Neural progenitor cell (in vitro differentiated cells): ENCODE measurements at regions not wholly inside any gene's neighbourhood (a gene's known extent, or its start where the extent isn't known, plus 50 kb on each side); places are given as distances from the start of the nearest gene placed in this dataset.

Experiments used
- DNase-seq: peaks from one replicate; pipeline ENCODE4 v3.0.0-alpha.2; 2016; ENCODE audit warnings: low spot score
- H2AFZ ChIP-seq: fragments of 200-600 bp; sonication (generic); replicated peaks from 2 replicates; pipeline ENCODE4 v1.6.1; 2016; ENCODE audit warnings: antibody characterized with exemption
- H3F3A ChIP-seq: fragments of 200-600 bp; sonication (generic); 2 replicates; pipeline ENCODE4 v1.6.1; 2016; ENCODE audit warnings: antibody characterized with exemption, low read depth
- H3K27ac ChIP-seq: fragments of 200-600 bp; sonication (generic); 2 replicates; pipeline ENCODE4 v1.5.1; 2016; ENCODE audit warnings: mild to moderate bottlenecking
- H3K27me3 ChIP-seq: fragments of 200-600 bp; sonication (generic); 2 replicates; pipeline ENCODE4 v1.6.1; 2016; ENCODE audit warnings: mild to moderate bottlenecking, moderate library complexity
- H3K36me3 ChIP-seq: fragments of 200-600 bp; sonication (generic); 2 replicates; pipeline ENCODE4 v1.5.1; 2016
- H3K4me1 ChIP-seq: fragments of 200-600 bp; sonication (generic); 2 replicates; pipeline ENCODE4 v1.6.1; 2016; ENCODE audit warnings: mixed run types
- H3K4me2 ChIP-seq: fragments of 200-600 bp; sonication (generic); 2 replicates; pipeline ENCODE4 v1.6.1; 2016
- H3K4me3 ChIP-seq: fragments of 200-600 bp; sonication (generic); 2 replicates; pipeline ENCODE4 v1.5.1; 2016
- H3K79me2 ChIP-seq: fragments of 200-600 bp; sonication (generic); 2 replicates; pipeline ENCODE4 v1.6.1; 2016; ENCODE audit warnings: low read depth
- H3K9ac ChIP-seq: fragments of 200-600 bp; sonication (generic); 2 replicates; pipeline ENCODE4 v1.6.1; 2016
- H3K9me3 ChIP-seq: fragments of 200-600 bp; sonication (generic); 2 replicates; pipeline ENCODE4 v1.5.1; 2016; ENCODE audit warnings: low read depth
- H4K20me1 ChIP-seq: fragments of 200-600 bp; sonication (generic); 2 replicates; pipeline ENCODE4 v1.6.1; 2016; ENCODE audit warnings: low read depth
- H3K27ac Mint-ChIP-seq: 3 replicates; pipeline ENCODE4 v1.8.0; 2021; ENCODE audit warnings: mixed read lengths
- H3K27me3 Mint-ChIP-seq: 2 replicates; pipeline ENCODE4 v1.8.0; 2022; ENCODE audit warnings: low read depth, mild to moderate bottlenecking, inconsistent platforms, moderate library complexity, mixed read lengths; ENCODE audit not compliant: insufficient read depth
- H3K36me3 Mint-ChIP-seq: 3 replicates; pipeline ENCODE4 v1.8.0; 2021; ENCODE audit warnings: mixed read lengths
- H3K4me1 Mint-ChIP-seq: 3 replicates; pipeline ENCODE4 v1.8.0; 2021; ENCODE audit warnings: mixed read lengths
- H3K4me3 Mint-ChIP-seq: 3 replicates; pipeline ENCODE4 v1.8.0; 2021; ENCODE audit warnings: mild to moderate bottlenecking, moderate library complexity, mixed read lengths
- H3K9me3 Mint-ChIP-seq: 3 replicates; pipeline ENCODE4 v1.8.0; 2020; ENCODE audit warnings: mixed read lengths
- CTCF ChIP-seq: fragments of 200-600 bp; sonication (generic); IDR thresholded peaks from 2 replicates; pipeline ENCODE4 v1.5.1; 2017; ENCODE audit warnings: antibody characterized with exemption, mild to moderate bottlenecking
- EZH2 ChIP-seq: fragments of 200-600 bp; sonication (generic); IDR thresholded peaks from 2 replicates; pipeline ENCODE4 v1.6.1; 2017; ENCODE audit warnings: antibody characterized with exemption, mild to moderate bottlenecking, moderate library complexity
- EZH2phosphoT487 ChIP-seq: fragments of 200-600 bp; sonication (generic); IDR thresholded peaks from 2 replicates; pipeline ENCODE4 v1.6.1; 2017; ENCODE audit warnings: antibody characterized with exemption

GRCh38 chr7:81562581-81562980 lies 207.3 kb downstream of the HGF start:
- H3K27me3 ChIP-seq, result no peaks in the 10 kb centered on the region
- H3K9me3 Mint-ChIP-seq, result no peaks in the 10 kb centered on the region
- DNase-seq, result peak; percentile 8
- no peak overlapping the region for H3K27ac ChIP-seq
- no peaks in the 10 kb centered on the region for H3K9me3 ChIP-seq
- H3K4me3 Mint-ChIP-seq, result no peak overlapping the region
- no peaks in the 10 kb centered on the region for H3K36me3 ChIP-seq
- no peak overlapping the region for H3K9ac ChIP-seq
- no peaks in the 10 kb centered on the region for H3K4me1 ChIP-seq
- H3K4me3 ChIP-seq, result no peak overlapping the region
- H4K20me1 ChIP-seq, result no peaks in the 10 kb centered on the region
- no peaks in the 10 kb centered on the region for H3K79me2 ChIP-seq
- no peaks in the 10 kb centered on the region for H3K27me3 Mint-ChIP-seq
- H3K27ac Mint-ChIP-seq, result peak overlapping the region; percentile 55
- no peaks in the 10 kb centered on the region for H3K36me3 Mint-ChIP-seq
- TF ChIP-seq CTCF (no peak), EZH2phosphoT487 (no peak), EZH2 (no peak)
- peak overlapping the region; percentile 60 for H2AFZ ChIP-seq
- no peaks in the 10 kb centered on the region for H3F3A ChIP-seq
- peaks cover 6% of the 10 kb centered on the region for H3K4me1 Mint-ChIP-seq
- H3K4me2 ChIP-seq, result no peak overlapping the region

GRCh38 chr7:81560708-81561107 lies 209.1 kb downstream of the HGF start:
- no peak overlapping the region for H3K4me3 ChIP-seq
- H2AFZ ChIP-seq, result no peak overlapping the region
- H3K27ac ChIP-seq, result no peak overlapping the region
- H3K9me3 Mint-ChIP-seq, result no peaks in the 10 kb centered on the region
- no peak overlapping the region for H3K9ac ChIP-seq
- no peaks in the 10 kb centered on the region for H3K4me1 ChIP-seq
- no peaks in the 10 kb centered on the region for H3K9me3 ChIP-seq
- no peaks in the 10 kb centered on the region for H3K36me3 ChIP-seq
- TF ChIP-seq CTCF (no peak), EZH2 (no peak), EZH2phosphoT487 (no peak)
- H3K27ac Mint-ChIP-seq, result no peak overlapping the region
- no peaks in the 10 kb centered on the region for H3K27me3 Mint-ChIP-seq
- H3K4me1 Mint-ChIP-seq, result peaks cover 6% of the 10 kb centered on the region
- no peak for DNase-seq
- no peaks in the 10 kb centered on the region for H3F3A ChIP-seq
- no peaks in the 10 kb centered on the region for H3K79me2 ChIP-seq
- H3K4me3 Mint-ChIP-seq, result no peak overlapping the region
- H3K27me3 ChIP-seq, result no peaks in the 10 kb centered on the region
- no peaks in the 10 kb centered on the region for H3K36me3 Mint-ChIP-seq
- no peak overlapping the region for H3K4me2 ChIP-seq
- no peaks in the 10 kb centered on the region for H4K20me1 ChIP-seq

- Mint-ChIP-seq H3K9me3 (peaks cover 6% of the 10 kb centered on the region), H3K36me3 (no peaks in the 10 kb centered on the region), H3K4me3 (no peak overlapping the region), H3K27ac (no peak overlapping the region), H3K4me1 (no peaks in the 10 kb centered on the region), H3K27me3 (no peaks in the 10 kb centered on the region)
- DNase-seq, result no peak
- H3K79me2 ChIP-seq, result no peaks in the 10 kb centered on the region
- H3K27me3 ChIP-seq, result no peaks in the 10 kb centered on the region
- H4K20me1 ChIP-seq, result no peaks in the 10 kb centered on the region
- no peaks in the 10 kb centered on the region for H3F3A ChIP-seq
- no peak for TF ChIP-seq EZH2
- TF ChIP-seq EZH2phosphoT487, result no peak
- TF ChIP-seq CTCF, result no peak
- no peaks in the 10 kb centered on the region for H3K4me1 ChIP-seq
- H3K9ac ChIP-seq, result no peak overlapping the region
- H3K36me3 ChIP-seq, result no peaks in the 10 kb centered on the region
- H3K9me3 ChIP-seq, result peaks cover 3% of the 10 kb centered on the region
- H3K27ac ChIP-seq, result no peak overlapping the region
- no peak overlapping the region for H3K4me3 ChIP-seq
- no peak overlapping the region for H2AFZ ChIP-seq
- no peak overlapping the region for H3K4me2 ChIP-seq
Measured at GRCh38 chr7:81549484-81550016, 220.3 kb downstream of the HGF start.
